Liver (tissue), 7 donors: ENCODE measurements at regions not wholly inside any gene's neighbourhood (a gene's known extent, or its start where the extent isn't known, plus 50 kb on each side); places are given as distances from the start of the nearest gene placed in this dataset.

Experiments
- DNase-seq: peaks from one replicate; pipeline ENCODE4 v3.0.0-alpha.2; 2017; ENCODE audit warnings: low spot score
- H3K27ac ChIP-seq, 2 donors: one replicate each; pipeline ENCODE4 v1.7.0; 2013; ENCODE audit warnings: inconsistent platforms in 2 of 2, low read length in 2 of 2, control low read depth in 1 of 2, low read depth in 1 of 2, mild to moderate bottlenecking in 1 of 2
- H3K27me3 ChIP-seq, 4 donors: one replicate each; pipeline versions ENCODE4 v1.6.1 to v1.7.0; 2013; ENCODE audit warnings: low read length in 3 of 4, inconsistent platforms in 1 of 4, mild to moderate bottlenecking in 1 of 4, moderate library complexity in 1 of 4; ENCODE audit not compliant: control insufficient read depth in 4 of 4, insufficient read depth in 4 of 4
- H3K36me3 ChIP-seq, 4 donors: one replicate each; pipeline versions ENCODE4 v1.6.1 to v1.7.0; 2013; ENCODE audit warnings: low read length in 3 of 4, mild to moderate bottlenecking in 3 of 4, low read depth in 1 of 4, moderate library complexity in 1 of 4; ENCODE audit not compliant: control insufficient read depth in 4 of 4, insufficient read depth in 3 of 4
- H3K4me1 ChIP-seq, 4 donors: one replicate each; pipeline versions ENCODE4 v1.6.1 to v1.7.0; 2013; ENCODE audit warnings: low read length in 3 of 4, mild to moderate bottlenecking in 3 of 4, moderate library complexity in 1 of 4; ENCODE audit not compliant: control insufficient read depth in 4 of 4, insufficient read depth in 4 of 4
- H3K4me3 ChIP-seq, 3 donors: one replicate each; pipeline versions ENCODE4 v1.6.1 to v1.7.0; 2013; ENCODE audit warnings: low read length in 3 of 3, control low read depth in 1 of 3, low read depth in 1 of 3, mild to moderate bottlenecking in 1 of 3
- H3K9ac ChIP-seq, 2 donors: one replicate each; pipeline ENCODE4 v1.7.0; 2013; ENCODE audit warnings: low read length in 2 of 2, mild to moderate bottlenecking in 2 of 2, moderate library complexity in 2 of 2, control low read depth in 1 of 2, low read depth in 1 of 2
- H3K9me3 ChIP-seq, 4 donors: one replicate each; pipeline versions ENCODE4 v1.6.1 to v1.7.0; 2013; ENCODE audit warnings: low read length in 3 of 4; ENCODE audit not compliant: control insufficient read depth in 4 of 4
- EGR1 ChIP-seq, 2 donors: IDR thresholded peaks; 2 replicates each; pipeline ENCODE4 v1.6.1; 2016 to 2018; ENCODE audit warnings: antibody characterized with exemption in 2 of 2, low read depth in 2 of 2
- FOXA2 ChIP-seq: IDR thresholded peaks from 2 replicates; pipeline ENCODE4 v1.6.1; 2016; ENCODE audit warnings: antibody characterized with exemption
- GABPA ChIP-seq, 2 donors: IDR thresholded peaks in 1 of 2; conservative IDR thresholded peaks in 1 of 2; 2 replicates each; pipeline ENCODE4 v1.6.1; 2016; ENCODE audit warnings: antibody characterized with exemption in 2 of 2, mild to moderate bottlenecking in 1 of 2, moderate library complexity in 1 of 2
- HNF4G ChIP-seq: IDR thresholded peaks from 2 replicates; pipeline ENCODE4 v1.6.1; 2016; ENCODE audit warnings: antibody characterized with exemption
- JUND ChIP-seq, 2 donors: IDR thresholded peaks; 2 replicates each; pipeline ENCODE4 v1.6.1; 2016; ENCODE audit warnings: antibody characterized with exemption in 2 of 2
- MAX ChIP-seq: IDR thresholded peaks from 2 replicates; pipeline ENCODE4 v1.6.1; 2016; ENCODE audit warnings: antibody characterized with exemption
- NR2F2 ChIP-seq: IDR thresholded peaks from 2 replicates; pipeline ENCODE4 v1.6.1; 2016; ENCODE audit warnings: antibody characterized with exemption
- RAD21 ChIP-seq, 2 donors: IDR thresholded peaks; 2 replicates each; pipeline ENCODE4 v1.6.1; 2016; ENCODE audit warnings: antibody characterized with exemption in 2 of 2, mild to moderate bottlenecking in 2 of 2
- RXRA ChIP-seq, 2 donors: IDR thresholded peaks; 2 replicates each; pipeline ENCODE4 v1.6.1; 2017 to 2018; ENCODE audit warnings: antibody characterized with exemption in 2 of 2, mild to moderate bottlenecking in 1 of 2
- SP1 ChIP-seq: IDR thresholded peaks from 2 replicates; pipeline ENCODE4 v1.6.1; 2018; ENCODE audit warnings: antibody characterized with exemption, mild to moderate bottlenecking
- YY1 ChIP-seq: IDR thresholded peaks from 2 replicates; pipeline ENCODE4 v1.6.1; 2016; ENCODE audit warnings: antibody characterized with exemption, mild to moderate bottlenecking
- ZBTB33 ChIP-seq: IDR thresholded peaks from 2 replicates; pipeline ENCODE4 v1.6.1; 2016; ENCODE audit warnings: antibody characterized with exemption
- WGBS: extraction: QIAGEN DNeasy Blood & Tissue Kit; methylation state at CpG from one replicate; pipeline ENCODE4 v1.1.7; 2013; 5-methylcytosine and 5-hydroxymethylcytosine counted together
- TF ChIP-seq, protein P1 (sequence below): IDR thresholded peaks from 2 replicates; pipeline ENCODE4 v1.6.1; 2016; ENCODE audit warnings: antibody characterized with exemption, mild to moderate bottlenecking
- TF ChIP-seq, protein P2 (sequence below): IDR thresholded peaks from 2 replicates; pipeline ENCODE4 v1.6.1; 2016; ENCODE audit warnings: antibody characterized with exemption
- donor health status: healthy.
- donor health status: healthy.
- donor health status: healthy.
- donor health status: healthy.

GRCh38 chr14:98966475-98967162, 305.4 kb downstream of the BCL11B start:
- 82% methylated on average over 6 of the region's 6 CpGs for WGBS

GRCh38 chr14:98974113-98974512, 297.9 kb downstream of the BCL11B start:
- no peaks in the 10 kb centered on the region for H3K4me1 ChIP-seq
- no peak for DNase-seq
- H3K9me3 ChIP-seq = no peaks in the 10 kb centered on the region
- no peak overlapping the region for H3K27ac ChIP-seq
- H3K36me3 ChIP-seq = no peaks in the 10 kb centered on the region
- TF ChIP-seq RAD21 (IDR thresholded peaks at IDR 0.05) (no peak), GABPA (IDR thresholded peaks at IDR 0.05 in 1 of 2, conservative IDR thresholded peaks at IDR 0.05 in 1 of 2) (no peak), HNF4G (no peak), MAX (no peak), NR2F2 (no peak), JUND (IDR thresholded peaks at IDR 0.05) (no peak), FOXA2 (no peak)
- TF ChIP-seq, protein P1, sequence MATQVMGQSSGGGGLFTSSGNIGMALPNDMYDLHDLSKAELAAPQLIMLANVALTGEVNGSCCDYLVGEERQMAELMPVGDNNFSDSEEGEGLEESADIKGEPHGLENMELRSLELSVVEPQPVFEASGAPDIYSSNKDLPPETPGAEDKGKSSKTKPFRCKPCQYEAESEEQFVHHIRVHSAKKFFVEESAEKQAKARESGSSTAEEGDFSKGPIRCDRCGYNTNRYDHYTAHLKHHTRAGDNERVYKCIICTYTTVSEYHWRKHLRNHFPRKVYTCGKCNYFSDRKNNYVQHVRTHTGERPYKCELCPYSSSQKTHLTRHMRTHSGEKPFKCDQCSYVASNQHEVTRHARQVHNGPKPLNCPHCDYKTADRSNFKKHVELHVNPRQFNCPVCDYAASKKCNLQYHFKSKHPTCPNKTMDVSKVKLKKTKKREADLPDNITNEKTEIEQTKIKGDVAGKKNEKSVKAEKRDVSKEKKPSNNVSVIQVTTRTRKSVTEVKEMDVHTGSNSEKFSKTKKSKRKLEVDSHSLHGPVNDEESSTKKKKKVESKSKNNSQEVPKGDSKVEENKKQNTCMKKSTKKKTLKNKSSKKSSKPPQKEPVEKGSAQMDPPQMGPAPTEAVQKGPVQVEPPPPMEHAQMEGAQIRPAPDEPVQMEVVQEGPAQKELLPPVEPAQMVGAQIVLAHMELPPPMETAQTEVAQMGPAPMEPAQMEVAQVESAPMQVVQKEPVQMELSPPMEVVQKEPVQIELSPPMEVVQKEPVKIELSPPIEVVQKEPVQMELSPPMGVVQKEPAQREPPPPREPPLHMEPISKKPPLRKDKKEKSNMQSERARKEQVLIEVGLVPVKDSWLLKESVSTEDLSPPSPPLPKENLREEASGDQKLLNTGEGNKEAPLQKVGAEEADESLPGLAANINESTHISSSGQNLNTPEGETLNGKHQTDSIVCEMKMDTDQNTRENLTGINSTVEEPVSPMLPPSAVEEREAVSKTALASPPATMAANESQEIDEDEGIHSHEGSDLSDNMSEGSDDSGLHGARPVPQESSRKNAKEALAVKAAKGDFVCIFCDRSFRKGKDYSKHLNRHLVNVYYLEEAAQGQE = no peak
- TF ChIP-seq, protein P2, sequence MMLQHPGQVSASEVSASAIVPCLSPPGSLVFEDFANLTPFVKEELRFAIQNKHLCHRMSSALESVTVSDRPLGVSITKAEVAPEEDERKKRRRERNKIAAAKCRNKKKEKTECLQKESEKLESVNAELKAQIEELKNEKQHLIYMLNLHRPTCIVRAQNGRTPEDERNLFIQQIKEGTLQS = no peak
- H3K27me3 ChIP-seq = peaks cover 0 to 2% (median 0%) of the 10 kb centered on the region in 4 donors
- H3K9ac ChIP-seq = no peak overlapping the region
- WGBS = 62% methylated on average over 1 of the region's 1 CpG
- no peak overlapping the region for H3K4me3 ChIP-seq

More at GRCh38 chr14:98966475-98967162, 305.4 kb downstream of the BCL11B start:
- Histone ChIP-seq H3K27ac (no peak overlapping the region), H3K9me3 (no peaks in the 10 kb centered on the region), H3K36me3 (no peaks in the 10 kb centered on the region), H3K27me3 (peaks cover 0 to 1% (median 0%) of the 10 kb centered on the region in 4 donors), H3K9ac (no peak overlapping the region), H3K4me3 (no peak overlapping the region), H3K4me1 (no peaks in the 10 kb centered on the region)
- TF ChIP-seq EGR1 (IDR thresholded peaks at IDR 0.05; ENCODE audit: low read depth in 2 of 2) = no peak
- no peak for TF ChIP-seq YY1
- TF ChIP-seq, protein P2 = no peak
- TF ChIP-seq, protein P1 = no peak
- no peak for TF ChIP-seq MAX
- no peak for TF ChIP-seq RXRA (IDR thresholded peaks at IDR 0.05)
- no peak for TF ChIP-seq FOXA2
- no peak for TF ChIP-seq ZBTB33
- no peak for TF ChIP-seq SP1
- TF ChIP-seq NR2F2 = no peak
- no peak for TF ChIP-seq HNF4G
- no peak for DNase-seq
